LoVo (cell line): ENCODE measurements at regions not wholly inside any gene's neighbourhood (a gene's known extent, or its start where the extent isn't known, plus 50 kb on each side); places are given as distances from the start of the nearest gene placed in this dataset.
"Not testable (repeated sequence)": the region's sequence is repeated elsewhere in the genome, so short reads cannot be mapped to it uniquely, and the experiment has no call there.

Source experiments
- DNase-seq: peaks from one replicate; pipeline ENCODE4 v3.0.0-alpha.2; 2016; ENCODE audit warnings: low spot score

GRCh38 chr5:84961193-84961592, 576.5 kb upstream of the EDIL3 start:
- DNase-seq: no peak

GRCh38 chr5:84961903-84962302, 577.2 kb upstream of the EDIL3 start:
- no peak for DNase-seq

GRCh38 chr5:84983093-84983492, 598.4 kb upstream of the EDIL3 start:
- DNase-seq: no peak

- DNase-seq: no peak
These were observed 600.5 kb upstream of the EDIL3 start for GRCh38 chr5:84985148-84985547.

- no peak for DNase-seq
These were observed 602.0 kb upstream of the EDIL3 start for GRCh38 chr5:84986688-84987087.

GRCh38 chr5:85000671-85001070, 616.0 kb upstream of the EDIL3 start:
- no peak for DNase-seq

GRCh38 chr5:85002026-85002425, 617.3 kb upstream of the EDIL3 start:
- DNase-seq: not testable (repeated sequence)

- DNase-seq: no peak
These were observed 625.4 kb upstream of the EDIL3 start for GRCh38 chr5:85010014-85010562.

- DNase-seq: no peak
These were observed 632.6 kb upstream of the EDIL3 start for GRCh38 chr5:85017261-85017660.

GRCh38 chr5:85030316-85031084, 645.8 kb upstream of the EDIL3 start:
- DNase-seq: no peak

GRCh38 chr5:85049020-85049419, 664.3 kb upstream of the EDIL3 start:
- DNase-seq: no peak

GRCh38 chr5:85052826-85053225, 668.1 kb upstream of the EDIL3 start:
- no peak for DNase-seq

GRCh38 chr5:85069659-85070640, 685.3 kb upstream of the EDIL3 start:
- DNase-seq: no peak

- DNase-seq: no peak
These were observed 692.9 kb upstream of the EDIL3 start for GRCh38 chr5:85077581-85077980.

GRCh38 chr5:85096421-85096820, 711.7 kb upstream of the EDIL3 start:
- DNase-seq: no peak

- DNase-seq: no peak
These were observed 723.8 kb upstream of the EDIL3 start for GRCh38 chr5:85108471-85108870.

- no peak for DNase-seq
These were observed 724.9 kb upstream of the EDIL3 start for GRCh38 chr5:85109616-85110015.

- DNase-seq: no peak
These were observed 747.6 kb upstream of the EDIL3 start for GRCh38 chr5:85132269-85132668.

- no peak for DNase-seq
These were observed 755.8 kb upstream of the EDIL3 start for GRCh38 chr5:85140471-85140870.

GRCh38 chr5:85143138-85143537, 758.5 kb upstream of the EDIL3 start:
- no peak for DNase-seq

- DNase-seq: no peak
These were observed 764.0 kb upstream of the EDIL3 start for GRCh38 chr5:85148701-85149100.

- no peak for DNase-seq
These were observed 774.7 kb upstream of the EDIL3 start for GRCh38 chr5:85159395-85159794.

GRCh38 chr5:85168474-85168873, 783.8 kb upstream of the EDIL3 start:
- no peak for DNase-seq
